GM18520 (cell line): ENCODE measurements at regions not wholly inside any gene's neighbourhood (a gene's known extent, or its start where the extent isn't known, plus 50 kb on each side); places are given as distances from the start of the nearest gene placed in this dataset.
"Not testable (repeated sequence)": the region's sequence is repeated elsewhere in the genome, so short reads cannot be mapped to it uniquely, and the experiment has no call there.

Experiments used
- ATAC-seq: cut with Tn5 transposase; IDR thresholded peaks from one replicate; pipeline ENCODE4 v1.9.1; 2021; ENCODE audit not compliant: unreplicated experiment

DNA sequence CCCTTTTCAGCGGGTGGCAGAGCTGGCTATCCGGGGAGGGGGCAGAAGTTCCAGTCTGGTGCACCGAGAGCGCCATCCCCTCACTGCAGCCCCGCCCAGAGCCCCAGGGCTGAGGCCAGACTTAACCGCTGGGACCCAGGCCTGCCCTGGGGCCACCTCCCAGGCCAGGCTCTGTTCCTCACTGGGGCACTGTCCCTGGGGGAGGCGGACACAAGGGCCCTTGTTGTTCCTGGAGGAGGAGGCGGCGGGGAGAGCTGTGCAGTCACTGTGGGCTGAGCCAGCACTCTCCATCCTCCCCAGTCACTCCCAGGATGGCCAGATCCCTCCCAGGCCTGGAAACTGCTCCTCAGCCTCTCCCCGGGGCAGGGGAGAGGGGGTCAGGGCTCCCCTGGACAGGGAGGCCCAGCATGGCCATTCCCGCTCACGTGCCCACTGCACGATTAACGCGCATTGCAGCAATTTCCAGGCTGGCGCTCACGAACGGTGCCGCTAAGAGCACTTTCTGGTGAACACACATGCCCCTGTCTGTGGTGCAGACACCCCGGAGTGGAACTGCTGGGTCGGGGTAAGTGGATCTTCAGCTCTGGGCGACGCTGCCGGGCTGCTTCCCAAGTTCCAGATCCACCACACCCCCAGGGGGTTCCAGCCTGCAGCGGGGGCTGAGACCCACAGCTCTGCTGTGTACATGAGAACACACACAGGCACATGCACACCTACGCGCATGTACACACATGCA is 89.8 kb upstream of the SFSWAP start:
- no peak for ATAC-seq

- no peak for ATAC-seq
Measured at GRCh38 chr12:131621701-131622421, 89.0 kb upstream of the SFSWAP start.

DNA sequence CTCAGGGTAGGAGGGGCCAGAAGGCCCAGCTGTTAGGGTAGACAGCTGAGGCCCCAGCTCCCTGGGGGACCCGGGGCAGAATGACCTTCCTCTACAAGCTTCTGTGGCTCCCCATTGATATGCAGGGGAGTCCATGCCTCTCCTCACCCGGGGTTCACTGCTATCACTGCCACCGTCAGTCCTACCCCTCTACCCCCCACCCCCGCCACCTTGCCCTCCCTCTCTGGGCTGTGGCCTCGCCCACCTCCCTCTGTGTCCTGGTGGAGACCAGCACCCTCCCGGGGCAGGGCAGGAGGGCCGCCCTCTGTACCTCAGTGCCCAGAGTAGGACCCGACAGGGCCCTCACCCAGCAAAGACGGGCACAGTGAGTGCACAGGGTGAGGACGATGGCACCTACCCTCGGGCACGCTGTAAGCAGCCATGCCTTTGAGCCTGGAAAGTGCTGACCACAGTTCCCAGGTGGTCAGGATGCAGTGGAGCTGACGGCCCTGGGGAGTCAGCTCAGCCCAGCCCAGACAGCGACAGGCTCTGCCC is 88.4 kb upstream of the SFSWAP start:
- no peak for ATAC-seq

DNA sequence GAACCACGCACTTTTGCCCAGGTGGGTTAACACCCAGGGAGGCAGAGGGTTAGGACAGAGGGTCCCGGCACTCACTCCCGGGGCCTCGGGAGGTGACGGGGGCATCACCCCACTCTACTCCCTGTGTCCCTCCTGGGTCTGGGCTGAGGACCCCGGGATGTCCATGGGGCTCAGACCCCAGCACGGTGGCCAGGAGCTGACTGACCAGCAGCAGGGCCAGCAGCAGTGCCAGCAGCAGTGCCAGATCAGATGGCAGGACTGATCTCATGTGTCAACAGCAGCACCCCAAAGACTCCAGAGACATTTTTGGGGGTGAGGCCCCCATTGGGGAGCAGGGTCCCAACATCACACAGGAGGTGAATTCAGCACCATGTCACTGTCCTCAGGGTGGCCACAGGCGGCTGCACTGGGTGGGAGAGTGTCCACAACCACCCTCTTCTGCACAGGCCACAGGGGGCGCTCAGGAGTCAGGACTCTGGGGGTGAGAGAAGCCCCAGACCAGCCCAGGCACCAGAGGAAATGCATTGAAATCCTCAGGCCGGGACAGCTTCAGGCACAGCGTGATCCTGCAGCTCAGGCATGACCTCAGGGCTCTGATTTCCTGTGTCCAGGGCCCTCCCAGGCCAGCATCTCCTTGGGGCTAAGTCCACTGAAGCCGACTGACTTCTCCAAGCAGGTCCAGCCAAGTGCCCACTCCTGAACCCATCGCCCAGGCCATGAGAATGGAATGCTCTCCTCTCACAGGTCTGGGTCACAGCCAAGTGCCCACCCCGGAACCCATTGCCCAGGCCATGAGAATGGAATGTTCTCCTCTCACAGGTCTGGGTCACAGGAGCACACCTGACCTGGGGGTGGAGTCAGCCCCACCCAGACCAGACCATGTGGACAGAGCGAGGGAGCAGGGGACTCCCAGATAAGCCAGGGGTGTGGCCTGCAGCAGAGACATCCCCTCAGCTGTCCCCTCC is 87.2 kb upstream of the SFSWAP start:
- not testable (repeated sequence) for ATAC-seq

DNA sequence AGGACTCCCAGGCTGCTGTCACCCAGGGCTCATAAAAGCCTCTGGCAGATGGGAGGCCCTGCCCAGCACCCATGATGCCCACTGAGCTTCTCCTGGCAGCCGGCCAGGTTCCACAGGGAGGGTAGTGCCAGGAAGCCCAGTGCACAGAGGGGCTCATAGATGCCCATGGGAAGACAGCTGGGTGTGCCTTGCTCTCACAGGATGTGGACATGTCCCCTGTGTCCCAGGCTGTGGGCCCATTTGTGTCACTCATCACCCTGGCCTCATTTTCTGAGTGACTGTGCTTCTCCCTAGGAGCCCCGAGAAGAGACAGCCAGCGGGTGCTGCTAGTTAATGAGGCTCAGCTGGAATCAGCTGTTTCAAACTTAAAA is 86.5 kb upstream of the SFSWAP start:
- not testable (repeated sequence) for ATAC-seq

DNA sequence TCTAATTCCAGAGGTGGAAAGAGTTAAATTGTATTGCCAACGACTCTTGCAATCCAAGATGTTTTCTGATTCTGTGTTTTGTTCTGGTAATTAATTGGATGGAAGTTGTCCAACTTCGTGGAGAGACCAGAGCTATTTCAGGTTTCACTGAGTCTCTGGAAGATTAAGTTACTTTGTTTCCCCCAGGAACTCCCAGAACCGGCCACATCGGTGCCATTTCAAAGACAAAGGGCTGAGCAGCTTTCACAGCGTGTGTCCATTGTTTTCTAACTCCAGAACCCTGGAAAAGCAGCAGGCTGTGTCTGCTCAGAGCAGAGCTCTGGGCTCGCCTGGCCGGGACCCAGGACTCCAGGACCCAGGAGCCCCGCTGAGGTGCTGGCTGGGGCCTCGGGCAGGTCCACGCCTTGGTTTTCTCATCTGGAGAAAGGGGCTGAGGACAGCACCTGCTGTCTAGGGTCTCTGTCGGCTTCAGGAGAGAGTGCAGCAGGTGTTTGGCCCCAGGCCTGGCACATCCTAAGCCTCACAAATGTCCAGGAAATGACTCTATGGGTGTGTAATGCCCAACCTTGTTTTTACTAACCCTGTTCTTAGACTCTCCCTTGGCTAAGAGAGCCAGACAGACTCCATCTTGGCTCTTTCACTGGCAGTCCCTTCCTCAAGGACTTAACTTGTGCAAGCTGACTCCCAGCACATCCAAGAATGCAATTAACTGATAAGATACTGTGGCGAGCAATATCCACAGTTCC is 86.0 kb upstream of the SFSWAP start:
- ATAC-seq = not testable (repeated sequence)

DNA sequence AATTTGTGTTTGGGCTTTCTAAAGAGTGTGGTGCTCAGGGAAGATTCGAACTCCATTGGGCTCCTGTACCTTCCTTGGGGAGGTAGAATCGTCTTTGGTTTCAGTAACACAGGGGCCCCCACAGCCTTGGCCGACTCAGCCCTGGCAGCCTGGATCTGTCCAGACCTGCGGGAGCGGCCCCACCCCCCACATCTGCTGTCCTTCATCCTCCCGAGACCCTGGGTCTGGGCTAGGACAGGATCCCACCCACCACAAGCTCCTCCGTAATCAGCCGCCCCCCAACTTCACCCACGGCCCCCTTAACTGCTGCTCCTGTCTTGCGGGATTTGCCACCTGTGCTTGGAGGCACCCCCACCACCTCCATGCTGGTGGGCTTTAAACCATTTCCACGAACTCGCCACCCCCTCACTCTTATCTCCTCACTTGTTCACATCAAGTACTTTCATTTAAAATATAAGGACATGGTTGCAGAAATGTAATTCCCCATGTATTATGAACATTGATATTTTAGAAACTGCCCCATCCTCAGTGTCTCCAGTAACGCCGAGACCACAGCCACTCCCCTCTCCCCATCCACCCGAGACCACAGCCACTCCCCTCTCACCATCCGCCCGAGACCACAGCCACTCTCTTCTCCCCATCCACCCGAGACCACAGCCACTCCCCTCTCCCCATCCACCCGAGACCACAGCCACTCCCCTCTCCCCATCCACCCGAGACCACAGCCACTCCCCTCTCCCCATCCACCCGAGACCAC is 84.7 kb upstream of the SFSWAP start:
- not testable (repeated sequence) for ATAC-seq

GRCh38 chr12:131627151-131628022 is 83.5 kb upstream of the SFSWAP start:
- ATAC-seq = not testable (repeated sequence)

DNA sequence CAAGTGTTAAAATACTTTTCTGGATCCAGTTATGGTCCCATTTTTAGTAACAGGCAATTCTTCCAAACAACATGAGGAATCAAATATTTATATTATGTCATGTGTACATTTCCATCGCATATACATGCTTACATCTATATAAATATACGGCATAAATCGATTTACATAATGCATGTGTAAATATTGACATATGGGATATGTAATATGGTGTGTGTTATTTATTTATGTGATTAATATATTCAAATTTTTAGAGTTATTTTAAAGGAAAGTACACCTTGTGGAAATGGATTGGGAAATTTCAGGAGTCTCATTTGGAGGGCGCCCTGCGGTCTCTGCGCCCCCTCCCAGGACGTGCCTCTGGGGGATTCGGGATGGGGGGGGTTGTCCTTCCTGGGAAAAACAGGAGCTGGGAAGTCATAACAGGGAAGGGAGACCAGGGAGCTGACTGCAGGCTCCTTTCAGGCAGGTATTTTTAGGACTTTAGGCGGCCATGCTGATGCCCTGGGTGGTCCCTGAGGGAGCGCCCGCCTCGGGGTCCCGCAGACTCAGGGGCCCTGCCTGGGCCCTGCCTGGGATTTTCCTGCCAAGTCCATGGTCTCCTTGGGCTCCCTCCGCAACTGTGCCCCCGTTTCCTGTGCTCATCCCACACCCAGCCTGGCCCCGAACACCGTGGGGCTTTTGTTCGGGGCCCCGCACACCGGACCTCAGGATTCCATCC is 82.7 kb upstream of the SFSWAP start:
- no peak for ATAC-seq

GRCh38 chr12:131628766-131629448 is 82.0 kb upstream of the SFSWAP start:
- no peak for ATAC-seq

DNA sequence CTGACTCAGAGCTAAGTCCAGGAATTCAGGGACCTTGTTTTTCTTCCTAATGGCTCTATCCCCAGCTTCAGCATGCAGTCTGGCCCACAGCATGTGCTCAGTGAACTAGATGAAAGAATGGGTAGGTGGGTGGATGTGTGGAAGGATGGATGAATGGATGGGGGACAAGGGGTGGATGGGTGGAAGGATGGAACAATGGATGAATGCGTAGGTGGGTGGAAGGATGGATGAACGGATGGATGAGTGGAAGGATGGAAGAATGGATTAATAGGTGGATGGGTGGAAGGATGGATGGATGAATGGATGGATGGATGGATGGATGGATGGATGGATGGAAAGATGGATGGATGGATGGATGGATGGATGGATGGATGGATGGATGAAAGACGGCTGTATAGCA is 79.7 kb upstream of the SFSWAP start:
- ATAC-seq = no peak

DNA sequence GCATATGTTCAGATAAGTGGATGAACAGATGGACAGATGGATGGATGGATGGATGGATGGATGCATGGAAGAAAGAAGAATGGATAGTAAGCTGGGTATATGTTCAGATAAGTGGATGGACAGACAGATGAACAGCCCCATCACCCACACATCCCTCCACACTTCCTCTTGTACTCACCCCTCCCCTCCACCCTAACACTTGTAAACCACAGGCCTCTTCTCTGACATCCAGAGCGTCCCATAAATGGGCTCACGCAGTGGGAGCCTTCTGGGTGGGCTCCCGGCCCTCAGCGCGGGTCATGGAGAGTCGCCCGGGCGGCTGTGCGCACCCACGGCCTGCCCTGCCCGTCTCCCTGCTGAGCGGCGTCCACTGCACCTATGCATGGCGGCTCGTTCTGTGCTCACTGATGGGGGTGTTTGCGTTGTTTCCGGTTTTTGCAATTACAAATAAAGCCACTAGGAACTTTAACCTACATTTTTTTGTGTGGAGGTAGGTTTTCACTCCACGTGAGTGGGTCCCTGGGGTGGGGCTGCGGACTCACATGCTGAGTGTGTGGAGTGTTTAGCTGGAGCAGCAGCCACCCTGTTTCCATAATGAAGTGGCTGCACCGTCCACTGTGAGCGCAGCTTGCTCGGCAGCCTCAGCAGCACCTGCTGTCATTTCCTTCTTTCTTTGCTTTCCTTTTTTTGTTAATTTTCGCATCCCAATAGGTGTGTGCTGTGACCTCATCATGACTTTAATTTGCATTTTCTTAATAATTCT is 78.8 kb upstream of the SFSWAP start:
- ATAC-seq = not testable (repeated sequence)

DNA sequence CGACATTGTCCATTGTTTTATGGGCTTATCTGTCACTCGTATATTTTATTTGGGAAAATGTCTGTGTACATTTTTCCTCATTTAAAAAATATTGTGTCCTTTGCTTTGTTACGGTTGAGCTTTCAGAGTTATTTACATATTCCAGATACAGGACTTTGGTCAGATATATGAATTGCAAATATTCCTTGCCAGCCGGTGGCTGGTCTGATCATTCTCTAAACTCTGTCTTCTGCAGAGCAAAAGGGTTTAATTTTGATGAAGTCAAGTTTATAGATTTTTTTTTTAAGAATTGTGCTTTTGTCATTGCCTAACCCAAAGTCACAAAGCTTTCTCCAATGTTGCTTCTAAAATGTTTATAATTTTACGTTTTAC is 78.3 kb upstream of the SFSWAP start:
- not testable (repeated sequence) for ATAC-seq

DNA sequence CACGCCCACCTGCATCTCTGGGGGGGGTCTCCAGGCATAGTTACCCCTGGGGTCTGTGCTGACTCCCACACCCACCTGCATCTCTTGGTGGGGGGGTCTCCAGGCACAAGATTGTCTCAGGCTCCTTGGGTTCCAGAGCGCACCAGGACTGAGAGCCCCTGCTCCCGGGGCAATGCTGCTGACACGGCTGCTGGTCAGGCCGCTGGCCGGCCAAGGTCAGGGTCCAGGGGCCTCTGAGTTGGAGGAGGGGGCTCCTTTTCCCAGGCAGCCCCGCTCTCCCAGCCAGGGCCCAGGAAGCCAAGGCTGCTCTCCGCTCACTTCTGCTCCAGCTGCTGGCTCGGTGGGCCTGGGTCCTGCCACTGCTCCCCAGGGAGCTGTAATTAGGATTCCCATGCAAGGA is 77.3 kb upstream of the SFSWAP start:
- not testable (repeated sequence) for ATAC-seq

DNA sequence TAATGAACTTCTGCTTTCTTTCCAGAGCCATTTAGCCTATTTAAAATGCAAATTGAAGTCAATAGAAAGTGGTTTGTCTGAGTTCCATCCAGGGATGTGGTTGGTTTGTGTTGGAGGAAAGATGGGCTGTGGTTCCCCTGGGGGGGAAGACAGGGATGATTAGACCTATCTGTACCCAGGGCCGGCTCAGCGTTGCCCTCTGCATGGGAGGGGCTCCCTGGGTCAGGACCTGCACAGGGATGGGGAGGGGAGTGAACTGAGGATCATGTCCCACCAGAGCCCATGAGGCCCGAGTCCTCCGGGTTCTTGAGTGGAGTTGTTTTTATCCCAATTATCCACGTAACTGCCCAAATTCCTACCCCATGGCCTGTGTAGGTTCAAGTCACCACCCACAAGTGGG is 76.9 kb upstream of the SFSWAP start:
- ATAC-seq = no peak

GRCh38 chr12:131635012-131635411 is 75.9 kb upstream of the SFSWAP start:
- not testable (repeated sequence) for ATAC-seq
